ENCODE measurements at regions not wholly inside any gene's neighbourhood (a gene's known extent, or its start where the extent isn't known, plus 50 kb on each side); places are given as distances from the start of the nearest gene placed in this dataset.

DNA sequence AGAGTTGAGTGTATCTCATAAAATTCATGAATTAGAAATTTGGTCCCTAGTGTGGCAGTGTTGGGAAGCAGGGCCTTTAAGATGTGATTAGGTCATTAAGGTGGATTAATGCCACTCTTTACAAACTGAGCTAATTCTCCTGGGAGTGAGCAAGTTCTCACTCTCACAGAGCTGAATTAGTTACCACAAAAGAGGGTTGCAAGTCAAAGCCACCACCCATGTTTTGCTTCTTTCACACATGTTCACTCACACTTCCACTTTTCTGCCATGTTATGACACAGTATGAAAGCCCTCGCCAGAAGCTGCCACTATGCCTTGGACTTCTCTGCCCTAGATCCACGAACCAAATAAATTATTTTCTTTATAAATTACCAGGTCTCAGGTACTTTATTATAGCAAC lies 332.1 kb downstream of the ARAP2 start:
- no peak for DNase-seq

DNA sequence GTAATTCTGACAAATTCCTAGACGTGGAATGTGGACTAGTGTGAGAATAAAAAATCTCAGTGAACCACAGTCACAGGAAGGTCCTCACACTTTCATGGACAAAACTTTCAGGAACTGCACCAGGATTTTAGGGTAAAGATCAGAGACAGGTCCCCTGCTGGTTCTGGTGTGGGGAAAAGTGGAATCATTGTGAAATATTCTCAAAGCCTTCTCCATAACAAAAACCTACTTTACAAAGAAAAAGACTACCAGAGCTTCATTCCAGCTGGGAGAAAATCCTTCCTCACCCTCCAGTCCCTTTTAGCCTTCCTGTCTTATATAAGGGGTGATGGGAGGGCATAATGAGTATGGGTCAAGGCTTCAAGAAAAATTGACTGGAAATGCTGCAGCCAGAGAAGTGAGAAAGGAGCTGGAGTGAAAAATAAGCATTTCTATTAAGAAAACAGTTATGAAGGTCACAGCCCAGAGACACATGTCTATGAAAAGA lies 325.8 kb downstream of the ARAP2 start:
- no peak for DNase-seq

DNA sequence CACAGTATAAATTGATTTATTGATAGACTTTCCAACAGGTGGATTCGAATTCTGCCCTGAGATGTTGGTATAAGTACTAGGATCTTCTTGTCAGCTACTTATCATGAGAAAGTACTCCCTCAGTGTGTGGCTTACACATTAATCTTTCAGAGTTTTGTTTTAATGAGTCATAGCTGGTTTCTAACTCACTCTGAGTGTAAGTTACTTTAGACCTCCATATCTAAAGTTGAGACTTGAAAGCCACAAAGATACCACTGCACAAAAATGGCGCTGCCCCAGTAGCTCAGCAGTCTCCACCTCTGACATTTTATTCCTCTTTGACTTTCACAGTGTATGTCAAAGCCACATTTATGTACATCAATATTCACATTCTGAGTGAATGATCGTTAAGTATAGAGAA lies 318.5 kb downstream of the ARAP2 start:
- no peak for DNase-seq

DNA sequence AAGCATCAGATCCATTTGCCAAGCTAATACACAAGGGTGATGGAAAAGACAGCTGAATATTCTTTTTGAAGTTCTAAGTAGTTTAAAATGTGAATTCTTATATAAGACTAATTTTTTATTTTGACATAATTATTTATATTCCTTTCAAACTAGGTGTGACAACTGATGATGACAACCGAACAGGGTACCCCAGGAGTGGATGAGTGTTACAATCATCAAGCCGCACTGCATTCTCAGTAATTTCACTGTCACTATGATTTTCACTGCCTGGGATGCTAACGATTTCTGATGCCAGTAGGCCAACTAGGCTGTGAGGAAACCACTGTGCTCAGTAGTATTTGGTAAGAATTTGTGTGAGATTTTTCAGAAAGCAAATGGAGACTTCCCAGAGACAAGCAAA lies 317.5 kb downstream of the ARAP2 start:
- no peak for DNase-seq

DNA sequence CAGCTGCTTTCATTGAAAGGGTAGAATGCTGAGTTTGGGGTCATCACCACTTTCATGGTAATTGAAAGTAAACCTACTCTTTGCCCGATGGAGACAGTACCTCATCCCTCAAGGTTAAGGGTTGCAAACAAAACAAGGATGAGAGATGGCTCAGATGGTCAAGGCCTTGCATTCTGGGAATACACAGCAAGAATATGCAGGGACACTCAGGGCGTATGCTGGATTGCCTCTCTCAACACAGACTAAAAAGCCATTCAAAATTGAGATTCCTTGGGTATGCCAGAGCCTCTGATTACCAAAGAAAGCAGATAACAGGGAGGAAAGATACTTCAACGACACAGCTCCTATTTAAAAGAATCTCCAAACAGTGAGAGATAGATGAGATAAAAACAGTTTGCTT lies 310.4 kb downstream of the ARAP2 start:
- no peak for DNase-seq

DNA sequence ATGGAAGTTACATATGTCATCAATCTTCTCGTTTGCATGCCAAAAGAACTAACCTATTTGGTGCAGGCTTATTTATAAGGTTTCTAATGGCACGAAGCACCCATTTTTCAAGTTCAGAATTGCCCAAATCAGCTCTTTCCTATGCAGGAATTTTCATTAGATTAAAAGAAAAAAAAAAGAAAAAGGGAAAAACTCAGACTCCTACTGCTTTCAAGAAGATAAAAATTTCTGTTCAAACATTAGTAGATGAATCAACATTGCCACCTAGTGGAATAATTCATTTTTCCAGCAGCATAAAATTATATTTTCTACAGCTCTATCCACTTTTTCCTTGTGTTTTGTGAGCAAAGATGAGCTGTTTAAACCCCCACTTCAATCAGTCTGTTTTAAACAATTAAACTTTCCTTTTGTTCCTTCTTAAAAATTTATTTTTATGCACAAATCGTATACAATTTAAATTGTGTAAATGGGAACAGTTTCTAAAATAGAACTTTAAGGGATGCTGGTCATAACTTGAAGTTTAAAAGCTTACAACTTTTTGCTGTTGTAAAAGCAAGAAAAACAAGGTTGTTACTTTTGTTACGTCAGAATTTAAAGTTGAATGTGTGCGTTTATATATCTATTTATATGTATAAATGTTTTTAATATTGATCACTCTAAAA lies 309.9 kb downstream of the ARAP2 start:
- DNase-seq, result peak; percentile 49 to 71 (median 65)

DNA sequence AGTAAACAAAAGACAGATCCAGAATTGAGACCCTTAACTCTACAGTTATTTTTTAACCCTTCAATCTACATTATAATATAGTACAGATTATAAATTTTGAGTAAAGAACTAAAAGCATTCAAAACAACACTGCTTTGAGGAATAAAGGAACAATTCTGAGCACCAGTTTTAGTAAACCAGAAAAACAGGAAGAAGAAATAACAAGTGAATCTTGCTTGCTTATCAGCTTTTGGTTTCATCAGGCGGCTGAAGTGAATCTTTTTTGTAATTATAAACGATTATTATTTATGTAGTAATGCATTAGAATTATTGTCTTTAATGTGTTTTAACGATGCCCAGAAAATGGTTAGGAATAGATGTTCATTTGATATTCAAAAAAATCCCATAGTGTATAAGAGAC lies 305.4 kb downstream of the ARAP2 start:
- DNase-seq, result peak; percentile 8 to 41 (median 27)

DNA sequence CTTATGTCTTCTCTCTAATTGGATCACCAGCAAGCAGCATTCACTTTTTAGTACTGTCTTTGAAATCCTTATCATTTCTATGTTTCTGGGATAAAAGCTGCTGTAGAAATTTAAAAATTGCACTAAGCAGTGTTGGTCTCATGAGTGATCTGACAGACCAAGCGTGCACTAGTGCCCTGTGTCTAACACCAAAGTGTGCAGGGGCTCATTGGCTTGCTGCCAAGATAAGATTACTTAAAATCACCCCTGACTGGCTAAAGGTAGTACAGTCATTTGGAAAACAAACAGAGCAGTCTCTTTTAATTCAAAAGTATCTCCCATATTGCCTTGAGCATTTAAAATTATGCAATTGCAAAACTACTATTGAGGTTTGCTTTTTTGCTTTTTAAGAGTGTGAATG lies 304.6 kb downstream of the ARAP2 start:
- DNase-seq, result no peak

DNA sequence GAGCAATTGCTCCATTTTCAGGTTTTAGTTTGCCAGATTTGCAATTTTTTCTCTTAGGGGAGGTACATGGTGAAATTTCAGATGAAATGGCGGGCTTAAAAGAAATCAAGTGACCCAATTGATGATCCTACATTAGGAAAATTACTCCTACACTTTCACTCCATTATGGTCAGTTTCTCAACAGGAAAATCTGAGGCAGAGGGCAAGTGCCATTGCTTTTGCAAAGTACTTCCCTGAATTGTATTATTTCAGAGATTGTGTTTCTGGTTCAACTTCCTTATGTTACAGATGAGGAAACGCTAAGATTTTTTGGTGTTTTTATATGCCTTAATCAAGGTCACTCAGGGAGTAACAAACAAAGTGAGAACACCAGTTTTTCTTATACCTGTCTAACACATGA lies 302.2 kb downstream of the ARAP2 start:
- DNase-seq, result peak; percentile 33 to 58 (median 56)

DNA sequence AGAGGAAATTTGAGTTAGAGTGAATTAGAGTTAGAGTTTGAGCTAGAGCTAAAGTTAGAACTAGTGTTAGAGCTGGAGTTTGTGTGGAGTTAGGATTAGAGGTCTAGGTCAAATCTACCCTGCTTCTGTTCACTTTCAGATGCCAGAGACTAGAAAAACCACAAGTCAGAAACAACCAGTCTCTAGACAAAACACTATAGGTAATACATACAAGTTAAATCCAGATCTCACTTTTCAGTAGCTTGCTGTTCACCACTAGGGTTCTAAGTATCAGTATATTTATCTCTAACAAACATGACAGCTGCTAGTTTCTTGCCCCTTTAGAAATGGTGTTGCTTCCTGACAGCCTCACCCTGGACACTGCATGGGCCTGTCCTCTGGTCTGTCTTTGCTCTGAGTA lies 300.7 kb downstream of the ARAP2 start:
- no peak for DNase-seq

DNA sequence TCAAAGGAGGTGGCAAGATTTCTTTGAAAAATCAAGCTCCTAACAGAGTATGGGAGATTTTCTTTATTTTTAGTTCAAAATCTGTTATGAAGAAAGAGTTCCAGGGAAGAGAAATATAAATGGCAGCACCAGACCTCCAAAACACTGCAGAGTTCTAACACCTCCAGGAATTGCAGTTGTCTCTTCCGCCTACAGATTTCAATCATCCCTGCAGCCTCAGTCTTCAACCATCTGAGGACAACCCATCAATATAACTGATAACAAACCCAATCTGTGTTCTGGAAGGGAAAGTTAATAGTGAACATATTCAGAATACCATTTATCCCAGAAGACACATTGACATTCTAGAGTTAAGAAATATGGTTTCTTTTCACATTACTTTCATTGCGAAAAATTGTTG lies 296.1 kb downstream of the ARAP2 start:
- DNase-seq, result no peak

DNA sequence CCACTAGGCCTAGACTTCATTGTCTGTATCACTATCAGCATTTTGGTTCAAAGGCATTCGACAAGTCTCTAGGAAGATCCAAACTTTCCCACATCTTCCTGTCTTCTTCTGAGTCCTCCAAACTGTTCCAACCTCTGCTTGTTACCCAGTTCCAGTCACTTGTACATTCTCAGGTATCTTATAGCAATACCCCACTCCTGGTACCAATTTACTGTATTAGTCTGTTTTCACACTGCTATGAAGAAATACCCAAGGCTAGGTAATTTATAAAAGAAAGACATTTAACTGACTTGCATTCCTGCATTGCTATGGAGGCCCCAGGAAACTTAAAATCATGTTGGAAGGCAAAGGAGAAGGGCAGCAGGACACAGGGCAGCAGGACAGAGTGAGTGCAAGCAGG lies 293.9 kb downstream of the ARAP2 start:
- no peak for DNase-seq

DNA sequence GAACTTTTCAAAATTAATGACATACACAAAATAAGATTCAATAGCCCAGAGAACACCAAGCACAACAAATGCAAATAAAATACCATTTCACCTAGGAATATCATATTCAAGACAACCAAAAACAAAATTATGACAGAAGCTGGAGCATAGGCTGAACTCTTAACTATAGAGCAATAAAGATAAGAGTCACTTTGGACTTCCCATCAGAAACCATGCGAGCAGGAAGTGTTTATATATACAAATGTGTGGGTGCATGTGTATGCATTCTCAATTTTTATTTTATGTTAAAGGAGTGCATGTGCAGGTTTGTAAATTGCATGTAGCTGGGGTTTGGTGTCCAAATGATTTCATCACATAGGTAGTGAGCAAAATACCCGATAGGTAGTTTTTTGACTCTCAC lies 291.6 kb downstream of the ARAP2 start:
- no peak for DNase-seq

DNA sequence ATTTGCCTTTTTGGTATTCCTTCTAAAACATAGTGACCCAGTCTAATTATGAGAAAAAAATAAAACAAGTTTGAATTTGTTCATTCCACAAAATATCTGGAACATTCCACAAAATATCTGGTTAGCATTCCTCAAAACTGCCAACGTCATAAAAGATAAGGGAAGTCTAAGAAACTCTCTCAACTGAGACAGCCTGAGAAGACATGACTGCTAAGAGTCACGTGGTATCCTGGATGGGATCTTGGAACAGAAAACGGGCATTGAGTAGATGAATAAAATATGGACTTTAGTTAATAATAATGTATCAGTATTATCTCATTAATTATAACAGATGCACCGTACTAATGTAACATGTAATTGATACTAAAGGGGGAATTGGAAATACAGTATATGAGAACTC lies 280.9 kb downstream of the ARAP2 start:
- DNase-seq, result no peak

DNA sequence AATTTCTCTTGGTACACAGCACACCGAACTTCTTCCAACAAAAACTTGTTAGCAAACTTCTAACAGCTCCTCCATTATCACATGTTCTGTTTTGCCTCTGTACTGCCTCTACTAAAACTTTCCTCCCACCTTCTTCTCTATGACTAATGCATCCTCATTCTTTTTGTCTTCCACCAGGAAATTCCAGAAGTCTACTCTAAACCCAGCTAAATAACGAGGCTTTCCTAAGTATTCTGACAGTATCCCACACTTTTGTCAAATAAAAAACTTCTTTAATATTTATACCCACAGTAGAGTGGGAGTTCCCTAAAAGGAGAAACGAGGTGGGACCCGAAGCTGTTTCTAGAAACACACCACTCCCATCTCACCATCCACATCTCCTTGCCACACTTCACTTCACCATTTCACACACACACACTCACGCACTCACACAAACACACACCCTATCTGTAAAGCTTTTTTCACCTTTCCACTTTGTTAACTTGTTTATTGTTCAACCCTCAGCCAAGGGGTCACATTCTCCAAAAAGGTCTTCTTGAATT lies 280.3 kb downstream of the ARAP2 start:
- DNase-seq, result no peak

DNA sequence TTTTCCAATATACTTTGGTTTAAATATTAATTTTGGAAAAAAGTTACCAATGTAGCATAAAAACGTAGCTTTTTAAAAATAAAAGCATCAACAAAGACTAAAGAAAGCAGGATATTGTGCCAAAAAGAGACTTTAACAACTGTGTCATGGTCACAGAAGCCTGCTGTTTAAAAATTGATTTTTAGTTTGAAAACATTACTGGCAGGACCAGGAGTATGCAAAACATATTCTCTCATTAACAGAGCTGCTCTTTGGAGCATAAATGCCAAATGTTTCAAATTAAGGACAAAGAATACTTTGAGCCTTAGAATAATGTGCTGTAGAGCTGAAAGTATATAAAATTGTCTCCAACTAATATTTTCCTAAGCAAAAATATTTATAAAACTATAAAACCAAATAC lies 279.0 kb downstream of the ARAP2 start:
- no peak for DNase-seq

DNA sequence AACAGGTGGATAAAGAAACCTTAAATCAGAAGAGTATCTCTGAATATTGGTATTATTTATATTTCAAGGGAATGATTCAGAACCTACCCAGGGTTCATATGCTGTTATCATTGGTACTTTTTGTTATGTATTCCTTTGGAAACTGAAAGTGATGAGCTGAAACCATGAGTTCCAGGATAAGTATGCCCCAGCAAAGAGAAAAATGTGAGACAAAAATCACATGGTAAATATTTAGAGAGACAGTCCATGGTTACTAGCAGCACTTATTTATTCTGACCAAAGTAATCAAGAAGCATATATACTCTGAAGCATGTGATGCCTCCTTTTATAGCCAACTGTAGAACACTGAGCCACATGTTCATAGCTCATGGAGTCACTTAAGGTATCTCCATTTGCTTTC lies 277.7 kb downstream of the ARAP2 start:
- DNase-seq, result no peak

DNA sequence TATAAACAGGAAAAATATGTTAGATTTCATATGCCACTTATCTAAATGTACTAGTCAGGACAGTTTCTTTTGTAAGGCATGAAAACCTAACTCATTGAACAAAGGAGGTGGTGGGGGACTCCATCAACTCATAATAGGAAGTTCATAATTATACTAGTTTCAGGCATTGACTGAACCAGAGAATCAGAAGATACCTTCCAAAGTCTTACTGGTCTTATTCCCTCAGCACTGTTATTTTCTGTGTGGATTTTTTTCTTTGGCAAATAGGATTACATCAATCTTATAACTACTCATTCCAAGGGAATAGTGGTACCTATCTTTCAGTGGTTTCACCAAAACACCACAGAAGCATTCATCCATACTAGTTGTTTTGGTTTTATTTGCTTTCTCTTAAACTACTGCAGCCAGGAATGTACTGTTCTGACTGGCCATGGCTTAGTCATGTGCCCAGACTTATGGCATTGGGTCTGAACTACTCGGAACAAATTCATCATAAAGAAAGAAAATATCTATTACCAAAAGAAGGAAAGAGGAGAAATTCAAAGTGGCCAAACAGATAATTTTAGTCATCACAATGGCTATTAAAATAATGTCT lies 273.9 kb downstream of the ARAP2 start:
- DNase-seq, result no peak

DNA sequence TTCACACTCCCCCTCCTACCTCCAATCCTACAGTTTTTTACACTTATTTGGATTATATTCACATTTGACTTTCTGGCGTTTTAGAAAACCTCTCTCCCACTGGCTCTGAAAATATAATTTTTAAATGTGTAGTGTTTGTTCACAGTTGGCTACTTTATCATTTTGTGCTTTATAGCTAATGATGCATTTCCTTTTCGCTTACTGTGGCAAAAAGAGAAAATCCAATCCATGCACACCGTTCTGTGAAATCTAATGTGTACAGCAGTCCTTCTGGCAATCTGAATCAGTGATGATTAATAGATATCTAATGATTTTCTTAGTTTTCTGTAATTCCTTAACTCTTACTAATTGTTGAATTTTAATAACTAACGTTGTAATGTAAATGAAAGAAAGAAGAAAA lies 271.5 kb downstream of the ARAP2 start:
- no peak for DNase-seq

DNA sequence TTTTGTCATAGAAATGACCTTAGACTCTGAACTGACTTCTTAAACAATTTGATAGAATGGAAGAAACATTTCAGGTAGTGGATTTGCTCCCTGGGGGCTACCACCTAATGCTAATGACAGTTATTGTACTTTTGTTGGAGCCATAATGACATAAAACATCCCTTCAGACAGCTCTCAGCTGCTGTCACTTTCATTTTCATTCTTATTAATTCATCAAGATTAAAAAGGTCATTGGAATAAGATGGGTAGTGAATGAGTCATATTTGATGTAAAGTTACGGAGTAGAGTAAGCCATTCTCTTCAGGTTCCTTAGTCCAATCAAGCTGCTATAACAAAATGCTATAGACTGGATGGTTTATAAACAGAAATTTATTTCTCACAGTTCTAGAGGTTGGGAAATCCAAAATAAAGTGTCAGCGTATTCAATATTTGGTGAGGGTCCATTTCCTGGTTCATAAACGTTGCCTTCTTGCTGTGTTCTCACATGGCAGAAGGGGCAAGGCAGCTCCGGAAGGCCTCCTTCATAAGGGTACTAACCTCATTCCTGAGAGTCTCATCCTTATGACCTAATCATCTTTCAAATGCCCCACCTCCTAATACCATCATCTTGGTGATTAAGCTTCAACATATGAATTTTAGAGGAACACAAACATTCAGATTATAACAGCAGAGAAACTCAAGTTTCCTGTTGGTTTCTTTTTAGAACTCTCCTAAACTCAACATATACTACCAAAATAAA lies 268.5 kb downstream of the ARAP2 start:
- DNase-seq, result peak in 1 of 3 donors; percentile 1

DNA sequence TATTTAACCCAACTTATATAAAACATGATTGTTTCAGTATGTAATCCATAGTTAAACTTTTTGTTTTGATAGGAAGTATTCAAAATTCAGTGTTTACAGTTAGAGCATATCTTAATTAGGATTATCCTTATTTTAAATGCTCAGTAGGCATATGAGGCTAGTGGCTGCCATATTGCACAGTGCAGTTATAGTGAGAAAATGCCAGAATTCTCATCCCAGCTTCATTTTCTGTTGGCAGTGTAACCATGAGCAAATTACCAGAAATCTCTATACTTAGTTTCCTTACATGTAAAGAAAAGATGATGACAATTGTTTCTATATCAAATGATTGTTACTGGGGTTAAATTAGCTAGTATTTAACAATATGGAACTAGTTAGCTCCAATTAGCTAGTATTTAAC lies 265.8 kb downstream of the ARAP2 start:
- no peak for DNase-seq

DNA sequence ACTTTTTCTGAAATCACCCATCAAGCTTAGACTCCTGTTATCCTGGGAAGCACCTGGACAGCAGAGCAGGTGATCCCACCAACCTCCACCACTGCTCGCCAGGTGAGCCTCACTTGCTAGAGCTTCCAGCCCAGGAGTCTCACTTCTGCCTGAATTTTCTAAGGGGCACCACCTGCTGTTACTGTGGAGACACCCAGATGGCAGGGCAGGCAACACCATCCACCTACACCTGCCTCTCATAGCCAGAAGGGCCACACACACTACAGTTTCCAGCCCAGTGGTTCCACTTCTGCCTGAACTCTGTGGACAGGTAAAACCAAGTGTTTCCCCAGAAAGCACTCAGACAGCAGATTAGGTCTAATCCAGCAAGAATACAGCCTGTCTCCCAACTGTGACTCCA lies 262.0 kb downstream of the ARAP2 start:
- no peak for DNase-seq

DNA sequence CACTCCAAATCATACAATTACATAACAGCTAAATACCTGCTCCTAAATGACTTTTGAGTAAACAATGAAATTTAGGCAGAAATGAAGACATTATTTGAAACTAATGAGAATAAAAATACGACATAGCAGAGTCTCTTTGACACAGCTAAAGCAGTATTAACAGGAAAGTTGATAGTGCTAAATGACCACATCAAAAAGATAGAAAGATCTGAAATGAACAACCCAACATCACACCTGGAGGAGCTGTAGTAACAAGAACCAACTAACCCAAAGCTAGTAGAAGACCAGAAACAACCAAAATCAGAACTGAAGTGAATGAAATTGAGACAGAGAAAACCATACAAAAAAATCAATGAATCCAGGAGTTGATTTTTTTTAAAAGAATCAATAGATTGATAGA lies 257.8 kb downstream of the ARAP2 start:
- no peak for DNase-seq

DNA sequence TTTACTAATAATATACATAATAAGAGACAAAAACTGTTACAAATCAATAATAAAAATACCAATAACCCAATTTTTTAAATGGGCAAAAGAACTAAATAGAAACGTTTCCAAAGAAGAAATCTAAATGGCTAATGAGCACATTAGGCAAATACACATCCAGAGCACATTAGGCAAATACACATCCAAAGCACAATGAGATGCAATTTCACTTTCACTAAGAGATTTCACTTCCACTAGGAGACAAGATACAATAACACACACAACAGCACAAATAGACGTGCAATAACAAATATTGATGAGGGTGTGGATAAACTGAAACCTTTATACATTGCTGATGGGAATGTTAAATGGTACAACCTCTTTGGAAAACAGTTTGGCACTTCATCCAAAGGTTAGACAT lies 250.7 kb downstream of the ARAP2 start:
- DNase-seq, result no peak

Data from suppressor macrophage treated with lipopolysaccharide for 1 hour (primary cell).